SU-DHL-6 (cell line): ENCODE measurements at regions not wholly inside any gene's neighbourhood (a gene's known extent, or its start where the extent isn't known, plus 50 kb on each side); places are given as distances from the start of the nearest gene placed in this dataset.

Experiments
- CTCF ChIP-seq: fragments of 200-600 bp; sonication (generic); IDR thresholded peaks from one replicate; pipeline ENCODE4 v1.5.1; 2017; ENCODE audit warnings: antibody characterized with exemption, mild to moderate bottlenecking, low read length, moderate library complexity; ENCODE audit not compliant: insufficient read depth, poor library complexity, severe bottlenecking
- EZH2phosphoT487 ChIP-seq: fragments of 200-600 bp; sonication (generic), shearing (Covaris generic); conservative IDR thresholded peaks from 2 replicates; pipeline ENCODE4 v1.6.1; 2018; ENCODE audit warnings: mild to moderate bottlenecking, antibody characterized with exemption, low read length, moderate library complexity, mixed read lengths

- TF ChIP-seq CTCF (no peak), EZH2phosphoT487 (no peak)
Observed at GRCh38 chr4:123652476-123652875, 255.9 kb downstream of the SPRY1 start.
